ENCODE measurements at regions not wholly inside any gene's neighbourhood (a gene's known extent, or its start where the extent isn't known, plus 50 kb on each side); places are given as distances from the start of the nearest gene placed in this dataset.

GRCh38 chr7:41152179-41152678 is 550.7 kb downstream of the INHBA start:
- no peak for TF ChIP-seq POLR2AphosphoS5 (IDR thresholded peaks at IDR 0.05; ENCODE audit: low read depth, low read length)
- no peak for TF ChIP-seq EP300 (IDR thresholded peaks at IDR 0.05; ENCODE audit: borderline replicate concordance in 1 of 2, low read depth in 1 of 2, low read length in 1 of 2)
- no peak for TF ChIP-seq USF2 (IDR thresholded peaks at IDR 0.05; ENCODE audit: borderline replicate concordance, low read depth, low read length)
- TF ChIP-seq CTCF (IDR thresholded peaks at IDR 0.05) = no peak
- TF ChIP-seq, protein P1, sequence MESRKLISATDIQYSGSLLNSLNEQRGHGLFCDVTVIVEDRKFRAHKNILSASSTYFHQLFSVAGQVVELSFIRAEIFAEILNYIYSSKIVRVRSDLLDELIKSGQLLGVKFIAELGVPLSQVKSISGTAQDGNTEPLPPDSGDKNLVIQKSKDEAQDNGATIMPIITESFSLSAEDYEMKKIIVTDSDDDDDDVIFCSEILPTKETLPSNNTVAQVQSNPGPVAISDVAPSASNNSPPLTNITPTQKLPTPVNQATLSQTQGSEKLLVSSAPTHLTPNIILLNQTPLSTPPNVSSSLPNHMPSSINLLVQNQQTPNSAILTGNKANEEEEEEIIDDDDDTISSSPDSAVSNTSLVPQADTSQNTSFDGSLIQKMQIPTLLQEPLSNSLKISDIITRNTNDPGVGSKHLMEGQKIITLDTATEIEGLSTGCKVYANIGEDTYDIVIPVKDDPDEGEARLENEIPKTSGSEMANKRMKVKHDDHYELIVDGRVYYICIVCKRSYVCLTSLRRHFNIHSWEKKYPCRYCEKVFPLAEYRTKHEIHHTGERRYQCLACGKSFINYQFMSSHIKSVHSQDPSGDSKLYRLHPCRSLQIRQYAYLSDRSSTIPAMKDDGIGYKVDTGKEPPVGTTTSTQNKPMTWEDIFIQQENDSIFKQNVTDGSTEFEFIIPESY (IDR thresholded peaks at IDR 0.05; ENCODE audit: borderline replicate concordance, low read depth) = no peak
- no peak for TF ChIP-seq EZH2phosphoT487 (IDR thresholded peaks at IDR 0.05; ENCODE audit: borderline replicate concordance, low read depth)
- no peak for TF ChIP-seq NRF1 (IDR thresholded peaks at IDR 0.05; ENCODE audit: low read depth, low read length)
- TF ChIP-seq GABPA (IDR thresholded peaks at IDR 0.05; ENCODE audit: low read depth) = no peak
- TF ChIP-seq, protein P2, sequence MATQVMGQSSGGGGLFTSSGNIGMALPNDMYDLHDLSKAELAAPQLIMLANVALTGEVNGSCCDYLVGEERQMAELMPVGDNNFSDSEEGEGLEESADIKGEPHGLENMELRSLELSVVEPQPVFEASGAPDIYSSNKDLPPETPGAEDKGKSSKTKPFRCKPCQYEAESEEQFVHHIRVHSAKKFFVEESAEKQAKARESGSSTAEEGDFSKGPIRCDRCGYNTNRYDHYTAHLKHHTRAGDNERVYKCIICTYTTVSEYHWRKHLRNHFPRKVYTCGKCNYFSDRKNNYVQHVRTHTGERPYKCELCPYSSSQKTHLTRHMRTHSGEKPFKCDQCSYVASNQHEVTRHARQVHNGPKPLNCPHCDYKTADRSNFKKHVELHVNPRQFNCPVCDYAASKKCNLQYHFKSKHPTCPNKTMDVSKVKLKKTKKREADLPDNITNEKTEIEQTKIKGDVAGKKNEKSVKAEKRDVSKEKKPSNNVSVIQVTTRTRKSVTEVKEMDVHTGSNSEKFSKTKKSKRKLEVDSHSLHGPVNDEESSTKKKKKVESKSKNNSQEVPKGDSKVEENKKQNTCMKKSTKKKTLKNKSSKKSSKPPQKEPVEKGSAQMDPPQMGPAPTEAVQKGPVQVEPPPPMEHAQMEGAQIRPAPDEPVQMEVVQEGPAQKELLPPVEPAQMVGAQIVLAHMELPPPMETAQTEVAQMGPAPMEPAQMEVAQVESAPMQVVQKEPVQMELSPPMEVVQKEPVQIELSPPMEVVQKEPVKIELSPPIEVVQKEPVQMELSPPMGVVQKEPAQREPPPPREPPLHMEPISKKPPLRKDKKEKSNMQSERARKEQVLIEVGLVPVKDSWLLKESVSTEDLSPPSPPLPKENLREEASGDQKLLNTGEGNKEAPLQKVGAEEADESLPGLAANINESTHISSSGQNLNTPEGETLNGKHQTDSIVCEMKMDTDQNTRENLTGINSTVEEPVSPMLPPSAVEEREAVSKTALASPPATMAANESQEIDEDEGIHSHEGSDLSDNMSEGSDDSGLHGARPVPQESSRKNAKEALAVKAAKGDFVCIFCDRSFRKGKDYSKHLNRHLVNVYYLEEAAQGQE (IDR thresholded peaks at IDR 0.05; ENCODE audit: low read depth, low read length) = no peak
- no peak for TF ChIP-seq NFIC (IDR thresholded peaks at IDR 0.05; ENCODE audit: borderline replicate concordance)
- TF ChIP-seq RAD21 (IDR thresholded peaks at IDR 0.05; ENCODE audit: low read length) = no peak

Data from SK-N-SH (cell line).